Panc1 (cell line): ENCODE measurements at regions not wholly inside any gene's neighbourhood (a gene's known extent, or its start where the extent isn't known, plus 50 kb on each side); places are given as distances from the start of the nearest gene placed in this dataset.

Experiments used
- ATAC-seq: fragments of 200-7000 bp; cut with Tn5 transposase; 2 replicates; pipeline ENCODE4 v1.9.1; 2020; ENCODE audit warnings: mild to moderate bottlenecking, moderate library complexity
- BruUV-seq: library from RNA; stranded (reverse); fragments of 400-500 nt; replicated peaks from 2 replicates; lab custom pipeline; 2021; lab: Mats Ljungman, UMichigan
- CTCF ChIA-PET: fragments of 300-600 bp; sonication (Branson Sonifier 250); formaldehyde crosslinking; loops from one replicate; lab custom pipeline; 2022; ENCODE audit warnings: antibody characterized with exemption; lab: Charles Lee
- POLR2A ChIA-PET: fragments of 300-600 bp; sonication (Branson Sonifier 250); formaldehyde crosslinking; loops from one replicate; lab custom pipeline; 2022; ENCODE audit warnings: antibody characterized with exemption; lab: Charles Lee
- DNase-seq: peaks from one replicate; pipeline ENCODE4 v3.0.0-alpha.2; 2010; ENCODE audit warnings: low read depth, low spot score
- H3K27ac ChIP-seq: 2 replicates; pipeline ENCODE4 v1.5.1; 2011; ENCODE audit warnings: mild to moderate bottlenecking, low read length, inconsistent platforms
- H3K27me3 ChIP-seq: fragments of 200-500 bp; sonication (Bioruptor generic); 2 replicates; pipeline ENCODE4 v1.6.0; 2014; ENCODE audit warnings: low read length, inconsistent platforms; ENCODE audit not compliant: control insufficient read depth, insufficient read depth
- H3K36me3 ChIP-seq: fragments of 200-500 bp; sonication (Bioruptor generic); 2 replicates; pipeline ENCODE4 v1.5.1; 2014; ENCODE audit warnings: inconsistent platforms, mild to moderate bottlenecking, low read length, moderate library complexity; ENCODE audit not compliant: control insufficient read depth, insufficient read depth
- H3K4me1 ChIP-seq: 2 replicates; pipeline ENCODE4 v1.5.1; 2011; ENCODE audit warnings: inconsistent platforms, mild to moderate bottlenecking, low read length, moderate library complexity; ENCODE audit not compliant: control insufficient read depth, insufficient read depth
- H3K4me3 ChIP-seq, 2 experiments: 2 replicates each; pipeline ENCODE4 v1.5.1; 2011 to 2012; ENCODE audit warnings: low read depth in 2 of 2, low read length in 2 of 2, mild to moderate bottlenecking in 2 of 2, inconsistent platforms in 1 of 2, moderate library complexity in 1 of 2
- H3K9me3 ChIP-seq: fragments of 200-500 bp; sonication (Bioruptor generic); 2 replicates; pipeline ENCODE4 v1.5.1; 2014; ENCODE audit warnings: low read depth, mild to moderate bottlenecking, inconsistent platforms, low read length, moderate library complexity; ENCODE audit not compliant: control insufficient read depth, insufficient read depth
- POLR2AphosphoS5 ChIP-seq: IDR thresholded peaks from 2 replicates; pipeline ENCODE4 v1.6.1; 2012; ENCODE audit warnings: mild to moderate bottlenecking, low read depth, low read length, moderate library complexity
- SIN3A ChIP-seq: IDR thresholded peaks from 2 replicates; pipeline ENCODE4 v1.6.1; 2012; ENCODE audit warnings: low read depth, mild to moderate bottlenecking, low read length, moderate library complexity, borderline replicate concordance; ENCODE audit not compliant: insufficient read depth
- TCF7L2 ChIP-seq: IDR thresholded peaks from 2 replicates; pipeline ENCODE4 v1.6.1; 2011; ENCODE audit warnings: mild to moderate bottlenecking, low read depth, low read length, inconsistent platforms
- in situ Hi-C: cut with HindIII; loops from 2 replicates; pipeline ENCODE4 v1.10.0; 2016; ENCODE audit warnings: low sequenced_read_pairs, low pct_unique_long_range_greater_than_20kb
- intact Hi-C: fragments of 100-400 bp; cut with micrococcal nuclease; formaldehyde crosslinking; loops from one replicate; pipeline ENCODE4 v1.10.0; 2022; ENCODE audit not compliant: unreplicated experiment
- TF ChIP-seq, protein P1 (sequence below): fragments of 450-650 bp; IDR thresholded peaks from 2 replicates; pipeline ENCODE4 v1.5.1; 2017; ENCODE audit warnings: mild to moderate bottlenecking
- TF ChIP-seq, protein P2 (sequence below), 2 experiments: IDR thresholded peaks; 2 replicates each; pipeline ENCODE4 v1.6.1; 2011 to 2012; ENCODE audit warnings: low read depth in 2 of 2, control low read depth in 1 of 2, low read length in 1 of 2, mild to moderate bottlenecking in 1 of 2, moderate library complexity in 1 of 2; ENCODE audit not compliant: insufficient read depth in 1 of 2

DNA sequence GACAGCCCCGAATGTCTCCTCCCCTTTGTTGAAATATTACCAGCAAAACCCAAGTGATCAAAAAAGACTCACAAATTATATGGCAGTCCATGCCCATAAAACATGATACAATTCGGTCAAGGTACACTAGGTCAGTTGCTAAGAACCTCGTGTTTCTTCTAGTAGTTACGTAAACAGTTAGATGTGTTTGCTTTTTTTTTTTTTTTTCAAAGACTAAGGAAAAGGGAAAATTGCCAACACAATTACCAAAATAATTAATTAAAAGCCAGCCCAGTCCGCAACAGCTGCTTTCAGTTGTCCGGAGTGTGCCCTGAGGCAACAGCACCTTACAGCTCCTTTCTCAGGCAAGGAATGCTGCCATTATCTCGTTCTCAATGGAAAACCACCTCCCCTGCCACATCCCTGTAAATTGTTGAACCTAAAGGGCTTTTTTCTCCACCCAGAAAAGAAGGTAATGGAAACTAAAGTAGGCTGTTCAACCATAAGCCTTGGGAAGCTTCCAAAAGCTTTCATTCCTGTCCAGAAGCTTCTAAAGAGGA is 129.2 kb upstream of the TSC22D2 start:
- Histone ChIP-seq H3K9me3 (peaks cover 10% of the 10 kb centered on the region; the same call in 1 of the 2 replicates), H3K27me3 (no peaks in the 10 kb centered on the region), H3K4me1 (peaks cover 7% of the 10 kb centered on the region; the same call in 1 of the 2 replicates), H3K27ac (0 out of 2 replicates have a peak overlapping the region, but pooled peaks have one; percentile 31), H3K36me3 (no peaks in the 10 kb centered on the region), H3K4me3 (no peak overlapping the region)
- in situ Hi-C loops: no loop called here
- intact Hi-C loops: no loop called here
- BruUV-seq: no TSS peak
- no peak for TF ChIP-seq POLR2AphosphoS5
- TF ChIP-seq, protein P1, sequence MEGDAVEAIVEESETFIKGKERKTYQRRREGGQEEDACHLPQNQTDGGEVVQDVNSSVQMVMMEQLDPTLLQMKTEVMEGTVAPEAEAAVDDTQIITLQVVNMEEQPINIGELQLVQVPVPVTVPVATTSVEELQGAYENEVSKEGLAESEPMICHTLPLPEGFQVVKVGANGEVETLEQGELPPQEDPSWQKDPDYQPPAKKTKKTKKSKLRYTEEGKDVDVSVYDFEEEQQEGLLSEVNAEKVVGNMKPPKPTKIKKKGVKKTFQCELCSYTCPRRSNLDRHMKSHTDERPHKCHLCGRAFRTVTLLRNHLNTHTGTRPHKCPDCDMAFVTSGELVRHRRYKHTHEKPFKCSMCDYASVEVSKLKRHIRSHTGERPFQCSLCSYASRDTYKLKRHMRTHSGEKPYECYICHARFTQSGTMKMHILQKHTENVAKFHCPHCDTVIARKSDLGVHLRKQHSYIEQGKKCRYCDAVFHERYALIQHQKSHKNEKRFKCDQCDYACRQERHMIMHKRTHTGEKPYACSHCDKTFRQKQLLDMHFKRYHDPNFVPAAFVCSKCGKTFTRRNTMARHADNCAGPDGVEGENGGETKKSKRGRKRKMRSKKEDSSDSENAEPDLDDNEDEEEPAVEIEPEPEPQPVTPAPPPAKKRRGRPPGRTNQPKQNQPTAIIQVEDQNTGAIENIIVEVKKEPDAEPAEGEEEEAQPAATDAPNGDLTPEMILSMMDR: no peak
- CTCF ChIA-PET: no interaction called here
- DNase-seq: no peak
- POLR2A ChIA-PET: no interaction called here
- no peak for ATAC-seq

DNA sequence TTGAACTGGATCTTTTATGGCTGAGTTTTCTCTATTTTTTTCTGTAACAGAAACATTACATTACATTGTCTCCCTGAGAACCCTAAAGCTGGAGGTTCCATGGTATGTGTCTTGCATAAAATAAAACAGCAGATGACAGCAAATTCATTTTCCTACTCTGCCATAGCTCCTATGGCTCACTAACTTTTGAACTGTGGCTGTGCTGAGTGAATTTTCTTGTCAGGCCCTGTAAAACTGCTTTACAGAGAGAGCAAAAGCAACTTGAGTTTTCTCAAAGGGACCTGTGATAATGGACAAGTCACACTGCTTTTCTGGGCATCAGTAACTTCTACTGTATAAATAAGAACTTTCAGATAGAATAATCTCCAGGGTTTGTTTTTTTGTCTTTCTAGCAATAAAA is 129.9 kb upstream of the TSC22D2 start:
- POLR2A ChIA-PET: no interaction called here
- Histone ChIP-seq H3K4me3 (no peak overlapping the region), H3K4me1 (peaks cover 7% of the 10 kb centered on the region; the same call in 1 of the 2 replicates), H3K9me3 (peaks cover 9% of the 10 kb centered on the region; the same call in 1 of the 2 replicates), H3K36me3 (no peaks in the 10 kb centered on the region), H3K27me3 (no peaks in the 10 kb centered on the region), H3K27ac (peak overlapping the region; percentile 57; the same call in 1 of the 2 replicates)
- no TSS peak for BruUV-seq
- no peak for ATAC-seq
- TF ChIP-seq SIN3A (no peak), POLR2AphosphoS5 (no peak), TCF7L2 (no peak)
- TF ChIP-seq, protein P2, sequence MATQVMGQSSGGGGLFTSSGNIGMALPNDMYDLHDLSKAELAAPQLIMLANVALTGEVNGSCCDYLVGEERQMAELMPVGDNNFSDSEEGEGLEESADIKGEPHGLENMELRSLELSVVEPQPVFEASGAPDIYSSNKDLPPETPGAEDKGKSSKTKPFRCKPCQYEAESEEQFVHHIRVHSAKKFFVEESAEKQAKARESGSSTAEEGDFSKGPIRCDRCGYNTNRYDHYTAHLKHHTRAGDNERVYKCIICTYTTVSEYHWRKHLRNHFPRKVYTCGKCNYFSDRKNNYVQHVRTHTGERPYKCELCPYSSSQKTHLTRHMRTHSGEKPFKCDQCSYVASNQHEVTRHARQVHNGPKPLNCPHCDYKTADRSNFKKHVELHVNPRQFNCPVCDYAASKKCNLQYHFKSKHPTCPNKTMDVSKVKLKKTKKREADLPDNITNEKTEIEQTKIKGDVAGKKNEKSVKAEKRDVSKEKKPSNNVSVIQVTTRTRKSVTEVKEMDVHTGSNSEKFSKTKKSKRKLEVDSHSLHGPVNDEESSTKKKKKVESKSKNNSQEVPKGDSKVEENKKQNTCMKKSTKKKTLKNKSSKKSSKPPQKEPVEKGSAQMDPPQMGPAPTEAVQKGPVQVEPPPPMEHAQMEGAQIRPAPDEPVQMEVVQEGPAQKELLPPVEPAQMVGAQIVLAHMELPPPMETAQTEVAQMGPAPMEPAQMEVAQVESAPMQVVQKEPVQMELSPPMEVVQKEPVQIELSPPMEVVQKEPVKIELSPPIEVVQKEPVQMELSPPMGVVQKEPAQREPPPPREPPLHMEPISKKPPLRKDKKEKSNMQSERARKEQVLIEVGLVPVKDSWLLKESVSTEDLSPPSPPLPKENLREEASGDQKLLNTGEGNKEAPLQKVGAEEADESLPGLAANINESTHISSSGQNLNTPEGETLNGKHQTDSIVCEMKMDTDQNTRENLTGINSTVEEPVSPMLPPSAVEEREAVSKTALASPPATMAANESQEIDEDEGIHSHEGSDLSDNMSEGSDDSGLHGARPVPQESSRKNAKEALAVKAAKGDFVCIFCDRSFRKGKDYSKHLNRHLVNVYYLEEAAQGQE (IDR thresholded peaks at IDR 0.05; ENCODE audit: insufficient read depth in 1 of 2, low read depth in 2 of 2, low read length in 1 of 2): no peak
- TF ChIP-seq, protein P1: no peak; the same call in 1 of the 2 replicates
- intact Hi-C loops: no loop called here
- DNase-seq: no peak
- CTCF ChIA-PET: no interaction called here
- in situ Hi-C loops: no loop called here
